BLaER1 treated with 17β-estradiol and CSF1 and Interleukin-3, amounts not matched to agents 10 nM and 100 nM (cell line): ENCODE measurements at regions not wholly inside any gene's neighbourhood (a gene's known extent, or its start where the extent isn't known, plus 50 kb on each side); places are given as distances from the start of the nearest gene placed in this dataset.
"Not testable (repeated sequence)": the region's sequence is repeated elsewhere in the genome, so short reads cannot be mapped to it uniquely, and the experiment has no call there.

Source experiments
- H3K27ac ChIP-seq, 11 experiments: shearing (Covaris generic); formaldehyde crosslinking; 2 replicates each; pipeline ENCODE4 v1.8.1; 2022
- H3K27me3 ChIP-seq, 11 experiments: shearing (Covaris generic); formaldehyde crosslinking; 2 replicates each; pipeline ENCODE4 v1.8.1; 2022
- H3K36me3 ChIP-seq, 11 experiments: shearing (Covaris generic); formaldehyde crosslinking; 2 replicates each; pipeline ENCODE4 v1.8.1; 2022
- H3K4me1 ChIP-seq, 10 experiments: shearing (Covaris generic); formaldehyde crosslinking; 2 replicates each; pipeline ENCODE4 v1.8.1; 2022
- H3K4me2 ChIP-seq, 11 experiments: shearing (Covaris generic); formaldehyde crosslinking; 2 replicates each; pipeline ENCODE4 v1.8.1; 2022
- H3K4me3 ChIP-seq, 10 experiments: shearing (Covaris generic); formaldehyde crosslinking; 2 replicates each; pipeline ENCODE4 v1.8.1; 2022
- H3K9ac ChIP-seq, 11 experiments: shearing (Covaris generic); formaldehyde crosslinking; 2 replicates each; pipeline ENCODE4 v1.8.1; 2022
- H3K9me3 ChIP-seq, 11 experiments: shearing (Covaris generic); formaldehyde crosslinking; replicated peaks in 1 of 11; 2 replicates each; pipeline ENCODE4 v1.8.1; 2022
- H4K20me1 ChIP-seq, 11 experiments: shearing (Covaris generic); formaldehyde crosslinking; 2 replicates each; pipeline ENCODE4 v1.8.1; 2022
- Cebpa-rat ChIP-seq, 11 experiments: shearing (Covaris generic); IDR thresholded peaks; 2 replicates each; pipeline ENCODE4 v1.8.1; 2022

DNA sequence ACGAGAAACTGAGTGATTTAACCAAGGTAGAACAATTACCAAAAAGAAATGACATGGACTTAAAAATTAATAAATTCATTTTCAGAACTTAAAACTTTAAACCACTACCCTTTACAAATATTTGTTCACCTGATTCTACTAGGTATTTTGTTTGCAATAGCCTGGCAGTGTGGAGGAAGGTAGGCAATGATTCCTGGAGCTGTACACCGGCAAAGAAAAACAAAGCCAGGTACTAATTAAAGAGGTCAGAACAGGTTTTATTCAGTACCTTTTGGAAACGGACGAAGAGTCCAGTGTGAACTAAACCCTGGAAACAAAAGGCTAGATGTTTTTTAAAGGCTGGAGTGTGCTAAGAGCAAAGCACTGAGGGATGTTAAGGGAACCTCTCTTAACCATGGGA, 561.3 kb upstream of the FSHR start:
- H3K4me2 ChIP-seq = no peak overlapping the region
- no peak for TF ChIP-seq Cebpa-rat (IDR thresholded peaks at IDR 0.05)
- no peaks in the 10 kb centered on the region for H3K9me3 ChIP-seq

DNA sequence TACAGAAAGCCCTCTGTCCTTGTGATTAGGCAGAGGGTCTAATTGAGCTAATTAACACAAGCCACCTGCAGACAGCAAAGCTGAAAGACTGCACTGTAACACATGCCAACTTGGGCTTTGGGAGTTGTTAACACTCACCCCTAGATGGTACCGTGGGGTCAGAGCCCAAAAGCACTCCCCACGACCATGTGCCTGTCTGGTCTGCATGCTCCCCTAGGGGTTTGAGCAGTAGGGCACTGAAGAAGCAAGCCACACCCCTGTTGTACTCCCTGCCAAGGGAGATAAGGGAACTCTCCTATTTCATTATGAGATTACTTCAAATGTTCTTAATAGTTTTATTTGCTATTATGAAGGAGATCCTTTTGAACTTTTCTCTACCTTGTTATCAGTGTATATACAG, 560.1 kb upstream of the FSHR start:
- Histone ChIP-seq H3K27me3 (no peaks in the 10 kb centered on the region), H3K4me1 (no peaks in the 10 kb centered on the region), H3K4me2 (no peak overlapping the region), H3K27ac (no peak overlapping the region), H3K9me3 (no peaks in the 10 kb centered on the region), H4K20me1 (no peaks in the 10 kb centered on the region), H3K4me3 (no peak overlapping the region), H3K36me3 (no peaks in the 10 kb centered on the region), H3K9ac (no peak overlapping the region)
- TF ChIP-seq Cebpa-rat (IDR thresholded peaks at IDR 0.05) = no peak

More for the DNA sequence above, 561.3 kb upstream of the FSHR start:
- no peaks in the 10 kb centered on the region for H4K20me1 ChIP-seq
- H3K4me1 ChIP-seq = no peaks in the 10 kb centered on the region
- no peaks in the 10 kb centered on the region for H3K27me3 ChIP-seq
- H3K36me3 ChIP-seq = no peaks in the 10 kb centered on the region
- H3K4me3 ChIP-seq = no peak overlapping the region
- H3K9ac ChIP-seq = no peak overlapping the region
- no peak overlapping the region for H3K27ac ChIP-seq

DNA sequence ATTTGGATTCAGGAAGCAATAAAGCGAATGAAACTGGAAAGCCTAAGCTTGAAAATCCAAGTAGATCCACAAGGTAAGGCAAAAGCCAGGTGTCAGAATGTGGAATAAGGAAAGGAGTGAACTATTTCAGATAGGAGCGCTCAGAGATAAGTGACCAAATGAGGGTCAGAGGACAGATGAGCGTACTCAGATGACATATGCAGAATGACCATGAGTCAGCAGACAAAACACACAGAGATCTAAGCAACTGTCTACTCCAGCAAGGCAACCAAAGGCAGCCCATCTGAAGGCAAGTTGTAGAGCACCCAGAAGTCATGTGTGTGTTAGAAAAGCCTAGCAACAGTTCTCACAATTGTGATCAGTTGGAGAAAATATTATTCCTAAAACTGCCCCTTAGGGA, 548.4 kb upstream of the FSHR start:
- TF ChIP-seq Cebpa-rat (IDR thresholded peaks at IDR 0.05) = no peak
- no peaks in the 10 kb centered on the region for H3K36me3 ChIP-seq
- no peak overlapping the region for H3K4me3 ChIP-seq
- H3K9me3 ChIP-seq = no peaks in the 10 kb centered on the region
- H3K27me3 ChIP-seq = no peaks in the 10 kb centered on the region
- H3K27ac ChIP-seq = no peak overlapping the region
- H3K9ac ChIP-seq = no peak overlapping the region
- H3K4me1 ChIP-seq = no peaks in the 10 kb centered on the region
- no peaks in the 10 kb centered on the region for H4K20me1 ChIP-seq
- no peak overlapping the region for H3K4me2 ChIP-seq

DNA sequence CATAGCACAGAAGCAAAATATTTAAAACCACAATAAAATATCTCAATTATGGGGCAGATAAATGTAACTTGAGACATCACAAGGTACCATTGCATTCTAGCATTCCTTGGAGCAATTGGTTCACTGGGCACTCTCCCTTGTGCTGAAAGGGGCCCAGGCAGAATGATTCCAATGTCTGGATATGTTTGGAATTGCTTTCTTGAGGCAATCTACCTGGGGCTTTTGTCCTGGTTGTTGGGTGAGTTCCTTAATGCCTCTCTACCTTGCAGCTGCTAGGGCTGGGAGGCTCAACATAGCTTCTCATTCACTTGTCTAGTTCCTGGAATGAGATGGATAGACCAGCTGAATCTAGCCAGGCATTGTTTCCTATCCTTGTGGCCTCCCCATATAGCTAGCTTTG, 539.6 kb upstream of the FSHR start:
- no peak overlapping the region for H3K9ac ChIP-seq
- no peak overlapping the region for H3K4me3 ChIP-seq
- no peak overlapping the region for H3K4me2 ChIP-seq
- no peak for TF ChIP-seq Cebpa-rat (IDR thresholded peaks at IDR 0.05)
- no peaks in the 10 kb centered on the region for H3K9me3 ChIP-seq
- H3K4me1 ChIP-seq = no peaks in the 10 kb centered on the region
- no peaks in the 10 kb centered on the region for H4K20me1 ChIP-seq
- no peaks in the 10 kb centered on the region for H3K36me3 ChIP-seq
- no peak overlapping the region for H3K27ac ChIP-seq
- H3K27me3 ChIP-seq = no peaks in the 10 kb centered on the region

DNA sequence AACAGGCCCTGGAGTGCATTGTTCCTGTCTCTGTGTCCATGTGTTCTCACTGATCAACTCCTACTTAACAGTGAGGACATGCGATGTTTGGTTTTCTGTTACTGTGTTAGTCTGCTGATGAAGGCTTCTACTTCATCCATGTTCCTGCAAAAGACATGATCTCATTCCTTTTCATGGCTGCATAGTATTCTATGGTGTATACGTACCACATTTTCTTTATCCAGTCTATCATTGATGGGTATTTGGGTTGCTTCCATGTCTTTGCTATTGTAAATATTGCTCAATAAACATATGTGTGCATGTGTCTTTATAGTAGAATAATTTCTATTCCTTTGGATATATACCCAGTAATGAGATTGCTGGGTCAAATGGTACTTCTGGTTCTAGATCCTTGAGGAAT, 537.7 kb upstream of the FSHR start:
- not testable (repeated sequence) for H3K9ac ChIP-seq, H3K9me3 ChIP-seq, H3K4me2 ChIP-seq, H3K27ac ChIP-seq, H3K36me3 ChIP-seq, H3K27me3 ChIP-seq, H4K20me1 ChIP-seq, H3K4me1 ChIP-seq, H3K4me3 ChIP-seq

DNA sequence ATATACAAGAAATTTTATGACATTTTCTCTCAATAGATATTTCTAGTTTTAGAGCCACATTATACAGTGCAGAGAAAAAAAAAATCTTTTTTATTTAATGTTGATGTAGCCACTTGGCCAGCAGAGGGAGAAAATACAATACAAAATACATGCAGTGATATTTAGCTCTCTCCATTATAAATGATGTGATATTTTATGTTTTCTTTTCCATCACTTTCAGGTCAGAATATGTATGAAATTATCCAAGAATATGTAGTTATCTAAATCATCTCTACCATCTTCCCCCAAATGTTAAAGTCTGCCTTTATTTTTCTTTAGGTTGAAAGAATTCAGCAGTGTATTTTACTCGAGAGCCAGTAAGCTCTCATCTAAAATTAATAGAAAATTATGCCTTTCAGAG, 533.6 kb upstream of the FSHR start:
- Histone ChIP-seq H3K4me3 (no peak overlapping the region), H3K4me2 (no peak overlapping the region), H3K27me3 (no peaks in the 10 kb centered on the region), H3K27ac (no peak overlapping the region), H3K36me3 (no peaks in the 10 kb centered on the region), H3K4me1 (no peaks in the 10 kb centered on the region), H3K9me3 (no peaks in the 10 kb centered on the region), H3K9ac (no peak overlapping the region), H4K20me1 (no peaks in the 10 kb centered on the region)
- TF ChIP-seq Cebpa-rat (IDR thresholded peaks at IDR 0.05) = no peak

DNA sequence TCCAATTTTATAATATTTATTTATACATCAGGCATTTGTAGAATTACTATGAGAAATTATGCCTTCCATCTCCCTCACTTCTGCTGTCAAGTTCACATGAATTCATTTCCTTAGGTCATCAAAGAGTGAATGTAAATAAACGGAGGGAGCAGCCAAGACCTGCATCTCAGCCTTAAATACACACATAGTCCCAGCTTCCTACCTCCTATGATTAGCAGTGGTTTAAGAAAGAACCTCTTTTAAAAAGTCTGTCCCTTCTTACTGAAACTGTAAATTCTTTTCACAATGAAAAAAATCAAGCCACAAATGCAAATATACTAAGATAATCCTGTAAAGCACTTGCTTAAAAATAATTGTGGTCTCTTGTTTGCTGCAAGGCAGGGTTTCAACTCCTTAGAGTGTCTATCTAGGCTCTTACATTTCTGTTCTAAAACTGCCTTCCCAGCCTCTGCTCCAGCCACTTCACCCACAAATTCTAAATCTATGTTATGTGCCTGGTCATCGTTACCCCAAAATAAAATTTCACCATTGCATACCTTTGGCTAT, 532.7 kb upstream of the FSHR start:
- Histone ChIP-seq H3K9ac (no peak overlapping the region), H4K20me1 (no peaks in the 10 kb centered on the region), H3K4me2 (no peak overlapping the region), H3K4me3 (no peak overlapping the region), H3K9me3 (no peaks in the 10 kb centered on the region), H3K36me3 (no peaks in the 10 kb centered on the region), H3K4me1 (no peaks in the 10 kb centered on the region), H3K27me3 (no peaks in the 10 kb centered on the region), H3K27ac (no peak overlapping the region)
- TF ChIP-seq Cebpa-rat (IDR thresholded peaks at IDR 0.05) = no peak

DNA sequence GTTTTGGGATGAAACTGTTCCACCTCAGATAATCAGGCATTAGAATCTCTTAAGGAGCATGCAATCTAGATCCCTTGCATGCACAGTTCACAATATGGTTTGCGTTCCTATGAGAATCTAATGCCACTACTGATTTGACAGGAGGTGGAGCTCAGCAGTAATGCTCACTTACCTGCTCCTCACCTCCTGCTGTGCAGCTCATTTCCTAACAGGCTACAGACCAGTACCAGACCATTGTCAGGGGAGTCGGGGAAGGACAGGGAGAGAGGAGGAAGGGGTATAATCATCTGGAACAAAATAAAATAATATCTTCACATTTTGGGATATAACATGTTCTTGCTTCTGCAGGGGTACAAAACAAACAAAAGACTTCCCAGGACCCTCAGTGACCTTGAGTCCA, 532.0 kb upstream of the FSHR start:
- no peaks in the 10 kb centered on the region for H3K4me1 ChIP-seq
- no peak overlapping the region for H3K27ac ChIP-seq
- no peak for TF ChIP-seq Cebpa-rat (IDR thresholded peaks at IDR 0.05)
- no peaks in the 10 kb centered on the region for H3K9me3 ChIP-seq
- H3K4me3 ChIP-seq = no peak overlapping the region
- H3K4me2 ChIP-seq = no peak overlapping the region
- H3K27me3 ChIP-seq = no peaks in the 10 kb centered on the region
- no peaks in the 10 kb centered on the region for H4K20me1 ChIP-seq
- no peaks in the 10 kb centered on the region for H3K36me3 ChIP-seq
- no peak overlapping the region for H3K9ac ChIP-seq

DNA sequence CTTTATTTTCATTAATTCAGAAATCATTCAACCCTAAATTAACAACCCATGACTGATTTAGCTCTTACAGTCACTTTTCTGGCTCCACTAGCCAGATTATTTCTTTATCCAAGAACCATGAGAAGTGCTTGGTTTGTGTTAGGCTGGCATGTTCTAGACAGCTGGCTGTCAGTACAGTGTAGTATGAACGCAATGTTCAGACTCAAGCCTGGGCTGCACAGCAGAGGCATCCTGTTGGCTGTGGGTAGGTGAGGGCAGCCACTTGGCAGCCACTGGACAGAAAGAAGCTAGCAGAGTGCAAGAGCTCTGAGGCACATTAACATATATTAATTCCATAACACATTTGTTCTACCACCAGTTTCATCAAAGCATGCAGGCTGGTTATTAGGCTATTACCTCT, 522.9 kb upstream of the FSHR start:
- no peaks in the 10 kb centered on the region for H3K9me3 ChIP-seq
- no peak overlapping the region for H3K9ac ChIP-seq
- H4K20me1 ChIP-seq = no peaks in the 10 kb centered on the region
- H3K36me3 ChIP-seq = no peaks in the 10 kb centered on the region
- H3K27ac ChIP-seq = no peak overlapping the region
- no peaks in the 10 kb centered on the region for H3K4me1 ChIP-seq
- TF ChIP-seq Cebpa-rat (IDR thresholded peaks at IDR 0.05) = no peak
- H3K4me2 ChIP-seq = no peak overlapping the region
- no peak overlapping the region for H3K4me3 ChIP-seq
- no peaks in the 10 kb centered on the region for H3K27me3 ChIP-seq

DNA sequence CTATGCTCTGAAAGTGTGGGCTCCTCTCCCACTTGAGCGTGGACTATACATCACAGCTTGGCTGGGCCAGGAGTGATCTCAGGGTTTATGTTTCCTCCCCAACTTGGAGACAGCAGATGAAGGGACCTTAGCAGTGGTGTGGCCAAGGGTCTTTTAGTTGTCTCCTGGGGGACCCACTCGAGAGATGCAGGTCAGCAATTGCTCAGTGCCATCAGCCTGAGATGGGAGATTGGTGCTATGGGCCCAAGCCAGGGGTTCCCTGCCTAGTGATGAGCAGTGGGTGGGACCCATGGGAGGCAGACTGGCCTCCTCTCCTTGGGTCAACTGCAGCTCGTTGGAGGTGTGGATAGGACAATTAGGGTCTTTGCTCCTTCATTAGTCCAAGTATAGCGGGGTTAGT, 510.5 kb upstream of the FSHR start:
- H3K36me3 ChIP-seq = no peaks in the 10 kb centered on the region
- H3K4me3 ChIP-seq = no peak overlapping the region
- no peaks in the 10 kb centered on the region for H3K4me1 ChIP-seq
- no peak overlapping the region for H3K27ac ChIP-seq
- H3K9ac ChIP-seq = no peak overlapping the region
- H4K20me1 ChIP-seq = no peaks in the 10 kb centered on the region
- no peaks in the 10 kb centered on the region for H3K27me3 ChIP-seq
- no peak overlapping the region for H3K4me2 ChIP-seq
- TF ChIP-seq Cebpa-rat (IDR thresholded peaks at IDR 0.05) = no peak
- H3K9me3 ChIP-seq = no peaks in the 10 kb centered on the region

DNA sequence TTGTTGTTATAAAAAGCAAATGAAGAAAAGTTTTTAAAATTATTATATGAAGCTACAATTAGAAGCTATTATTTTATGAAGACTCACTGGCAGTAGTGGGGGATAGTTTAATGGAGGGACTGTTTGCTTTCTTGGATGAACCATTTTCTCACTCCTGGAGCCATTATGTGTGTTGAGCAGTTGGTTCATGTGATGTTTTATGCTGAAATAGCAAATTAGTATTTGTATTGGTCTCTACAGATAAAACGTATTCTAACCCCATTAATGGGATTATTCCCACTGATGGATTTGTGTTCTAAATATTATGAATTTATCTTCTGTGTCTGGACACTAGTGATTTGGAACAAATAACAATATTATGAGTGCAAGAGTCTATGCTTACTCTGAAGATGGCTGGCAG, 507.5 kb upstream of the FSHR start:
- no peak overlapping the region for H3K4me2 ChIP-seq
- no peak overlapping the region for H3K4me3 ChIP-seq
- H3K36me3 ChIP-seq = no peaks in the 10 kb centered on the region
- no peaks in the 10 kb centered on the region for H3K27me3 ChIP-seq
- no peak overlapping the region for H3K27ac ChIP-seq
- TF ChIP-seq Cebpa-rat (IDR thresholded peaks at IDR 0.05) = no peak
- no peaks in the 10 kb centered on the region for H3K9me3 ChIP-seq
- H3K9ac ChIP-seq = no peak overlapping the region
- H4K20me1 ChIP-seq = no peaks in the 10 kb centered on the region
- no peaks in the 10 kb centered on the region for H3K4me1 ChIP-seq
